ENCODE measurements at regions not wholly inside any gene's neighbourhood (a gene's known extent, or its start where the extent isn't known, plus 50 kb on each side); places are given as distances from the start of the nearest gene placed in this dataset.
"Not testable (repeated sequence)": the region's sequence is repeated elsewhere in the genome, so short reads cannot be mapped to it uniquely, and the experiment has no call there.

DNA sequence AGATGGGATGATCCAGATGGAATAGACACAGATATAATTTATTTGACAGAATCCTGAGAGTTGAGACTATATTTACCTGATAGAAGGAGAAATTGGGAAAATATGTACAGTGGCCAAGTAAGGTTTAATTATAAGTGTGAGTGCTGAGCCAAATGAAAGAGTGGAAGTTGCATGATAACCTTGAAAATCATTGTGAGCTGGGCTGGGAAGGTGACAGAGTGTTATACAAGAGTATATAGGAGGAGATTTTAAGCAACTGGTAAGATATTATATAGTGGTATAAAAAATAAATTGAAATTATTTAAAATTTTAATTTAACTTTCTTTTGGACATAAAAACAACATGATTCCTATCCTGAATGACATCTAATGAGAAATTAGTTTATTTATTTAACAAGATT lies 340.8 kb downstream of the NUP35 start:
- DNase-seq, result no peak

DNA sequence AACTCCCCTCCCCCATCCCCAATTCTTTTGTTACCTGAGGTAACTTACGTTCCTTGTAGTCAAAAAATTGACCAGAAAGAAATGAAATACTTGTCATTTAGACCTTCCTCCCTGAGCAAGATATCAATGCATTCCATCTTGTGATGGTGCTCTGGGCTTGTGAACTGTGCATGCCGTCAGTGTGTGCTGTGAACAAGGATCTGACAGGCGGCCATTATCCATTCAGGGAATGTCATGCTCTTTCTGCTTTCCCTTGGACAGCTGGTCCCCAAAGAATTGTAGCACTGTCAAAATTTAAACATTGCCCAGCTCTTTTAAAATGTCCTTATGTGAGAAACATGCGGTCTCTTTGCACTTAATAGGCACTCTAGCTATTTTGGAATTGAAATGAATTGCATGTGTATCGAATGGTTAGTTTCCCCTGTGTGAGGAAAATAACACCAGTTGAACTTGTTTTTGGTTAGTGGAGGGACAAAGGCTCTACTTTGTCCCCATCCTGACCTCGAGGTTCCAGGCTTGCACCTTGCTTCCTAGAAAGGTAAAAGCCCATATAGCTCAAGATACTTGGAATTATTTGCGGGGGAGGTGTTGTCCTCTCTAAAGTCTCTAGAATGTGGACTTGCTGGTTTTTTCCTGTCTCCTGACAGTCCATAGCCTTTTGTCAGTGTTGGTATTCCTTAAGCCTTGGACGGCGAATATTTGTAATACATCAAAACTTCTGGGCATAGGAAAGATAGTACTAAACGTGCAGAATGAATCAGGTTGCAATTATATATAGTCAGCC lies 350.9 kb downstream of the NUP35 start:
- DNase-seq, result no peak

GRCh38 chr2:183476490-183476889 lies 352.2 kb downstream of the NUP35 start:
- no peak for DNase-seq

DNA sequence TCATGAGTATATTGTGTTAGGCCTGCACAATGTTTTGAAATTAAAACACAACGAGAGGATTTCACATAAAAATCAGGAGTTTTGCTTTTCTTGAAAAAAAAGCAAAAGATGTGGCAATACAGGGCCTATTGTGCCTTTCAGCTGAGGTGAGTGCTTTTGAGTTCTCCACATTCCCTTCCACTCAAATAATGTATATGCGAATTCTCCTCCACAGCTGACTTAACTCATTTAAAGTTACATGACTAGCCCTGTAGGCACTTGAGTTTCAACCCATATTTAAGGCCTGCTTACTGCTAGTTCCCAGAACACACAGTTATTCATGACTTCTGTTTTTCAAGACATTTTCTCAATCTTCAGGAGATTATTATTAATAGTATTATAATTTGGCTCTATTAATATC lies 353.1 kb downstream of the NUP35 start:
- no peak for DNase-seq

DNA sequence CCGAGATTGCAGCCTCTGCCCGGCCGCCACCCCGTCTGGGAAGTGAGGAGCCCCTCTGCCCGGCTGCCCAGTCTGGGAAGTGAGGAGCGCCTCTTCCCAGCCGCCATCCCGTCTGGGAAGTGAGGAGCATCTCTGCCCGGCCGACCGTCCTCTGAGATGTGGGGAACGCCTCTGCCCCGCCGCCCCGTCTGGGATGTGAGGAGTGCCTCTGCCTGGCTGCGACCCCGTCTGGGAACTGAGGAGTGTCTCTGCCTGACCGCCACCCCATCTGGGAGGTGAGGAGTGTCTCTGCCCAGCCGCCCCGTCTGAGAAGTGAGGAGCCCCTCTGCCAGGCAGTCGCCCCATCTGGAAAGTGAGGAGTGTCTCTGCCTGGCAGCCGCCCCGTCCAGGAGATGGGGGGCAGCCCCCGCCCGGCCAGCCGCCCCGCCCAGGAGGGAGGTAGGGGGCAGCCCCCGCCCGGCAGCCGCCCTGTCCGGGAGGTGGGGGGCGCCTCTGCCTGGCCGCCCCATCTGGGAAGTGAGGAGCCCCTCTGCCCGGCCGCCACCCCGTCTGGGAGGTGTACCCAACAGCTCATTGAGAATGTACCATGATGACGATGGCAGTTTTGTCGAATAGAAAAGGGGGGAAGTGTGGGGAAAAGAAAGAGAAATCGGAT lies 354.8 kb downstream of the NUP35 start:
- DNase-seq, result not testable (repeated sequence)

DNA sequence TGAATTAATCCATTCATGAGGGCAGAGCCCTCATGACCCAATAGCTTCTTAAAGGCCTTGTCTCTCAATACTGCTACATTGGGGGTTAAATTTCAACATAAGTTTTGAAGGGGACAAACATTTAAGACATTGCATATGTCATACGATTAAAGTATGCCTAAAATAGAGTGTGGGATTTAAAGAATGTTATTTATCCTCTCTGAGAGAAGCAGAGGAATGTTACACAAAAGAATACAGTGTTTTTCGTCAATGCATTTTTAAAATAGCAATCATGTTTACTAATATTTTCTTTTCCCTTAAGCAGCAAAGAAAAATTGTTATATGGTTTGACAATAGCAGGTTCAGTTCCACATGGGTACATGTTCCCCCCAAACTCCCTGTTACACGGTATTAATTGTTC lies 363.1 kb downstream of the NUP35 start:
- no peak for DNase-seq

GRCh38 chr2:183488421-183488820 lies 364.2 kb downstream of the NUP35 start:
- no peak for DNase-seq

DNA sequence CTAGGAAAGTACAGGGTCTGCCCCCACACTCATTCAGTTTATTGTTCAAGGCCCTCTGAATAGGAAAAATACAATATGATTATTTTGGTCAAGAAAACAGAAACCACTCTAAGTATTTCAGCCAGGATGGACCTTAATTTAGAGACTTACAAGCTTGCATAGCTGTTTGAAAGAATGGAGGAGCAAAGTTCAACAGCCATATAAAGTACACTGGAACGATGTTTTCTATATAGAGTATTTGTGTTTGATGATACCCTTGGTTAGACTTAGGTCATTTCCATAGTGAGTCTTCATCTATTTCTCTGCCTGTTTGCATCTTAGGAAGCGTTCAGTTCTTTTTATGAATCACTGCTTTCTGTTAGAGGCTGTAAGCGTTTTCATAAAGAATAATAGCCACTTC lies 366.2 kb downstream of the NUP35 start:
- no peak for DNase-seq

DNA sequence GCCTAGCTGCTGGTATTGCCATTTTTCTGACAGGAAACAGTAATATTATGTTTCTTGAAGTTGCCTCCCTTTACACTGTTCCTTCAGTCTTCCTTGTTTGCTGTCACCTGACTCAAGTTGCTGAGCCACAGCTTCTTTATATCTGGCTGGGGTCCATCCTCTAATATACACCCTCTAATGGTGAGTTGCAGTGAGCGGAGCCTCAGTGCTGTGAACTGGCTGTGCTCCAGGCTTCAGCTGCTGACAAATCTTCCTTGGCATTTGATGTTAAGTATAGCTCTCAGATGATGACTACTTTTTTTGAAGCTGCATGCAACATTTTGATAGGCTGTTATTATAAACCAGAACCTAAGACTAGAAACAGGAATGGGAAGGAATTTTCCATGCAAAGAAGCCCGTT lies 366.7 kb downstream of the NUP35 start:
- no peak for DNase-seq

DNA sequence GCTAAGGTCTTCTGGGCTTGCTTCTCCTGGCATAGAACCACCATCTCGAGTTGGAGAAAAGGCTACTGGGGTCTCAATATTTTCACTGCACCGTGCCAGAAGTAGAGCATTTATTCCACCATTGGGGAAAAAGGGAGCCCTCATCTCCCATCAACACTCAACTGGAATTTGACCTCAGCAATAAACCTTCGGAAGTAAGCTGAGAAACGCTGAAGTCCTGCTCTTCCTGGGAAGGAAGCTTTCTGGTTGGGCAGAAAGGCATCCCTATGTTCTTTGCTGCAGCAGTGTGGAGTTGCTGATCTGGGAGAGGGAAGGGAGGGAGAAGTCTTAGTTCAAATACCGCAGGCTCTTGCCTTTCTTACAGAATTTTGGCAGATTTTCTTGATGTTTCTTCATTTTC lies 368.8 kb downstream of the NUP35 start:
- DNase-seq, result no peak

DNA sequence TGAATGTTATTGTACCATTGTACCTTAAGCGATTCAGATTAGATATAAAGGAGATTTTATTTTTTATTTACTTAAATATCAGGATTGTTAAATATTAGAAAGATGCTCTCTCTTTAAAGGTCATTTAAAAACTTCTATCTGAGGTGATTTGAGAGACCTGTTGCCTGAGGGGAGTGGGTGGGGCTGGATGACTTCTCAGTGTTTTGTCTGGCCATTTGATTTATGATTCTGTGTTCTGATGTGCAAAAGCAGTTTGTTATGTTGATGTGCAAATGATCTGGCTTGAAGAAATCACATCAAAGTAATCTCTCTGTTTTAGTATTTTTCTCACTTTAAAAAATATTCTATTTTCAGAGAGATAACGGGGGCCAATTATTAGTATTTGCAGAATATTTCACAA lies 370.8 kb downstream of the NUP35 start:
- DNase-seq, result no peak

- no peak for DNase-seq
These were observed 371.5 kb downstream of the NUP35 start for GRCh38 chr2:183495589-183496267.

GRCh38 chr2:183497861-183498260 lies 373.6 kb downstream of the NUP35 start:
- no peak for DNase-seq

DNA sequence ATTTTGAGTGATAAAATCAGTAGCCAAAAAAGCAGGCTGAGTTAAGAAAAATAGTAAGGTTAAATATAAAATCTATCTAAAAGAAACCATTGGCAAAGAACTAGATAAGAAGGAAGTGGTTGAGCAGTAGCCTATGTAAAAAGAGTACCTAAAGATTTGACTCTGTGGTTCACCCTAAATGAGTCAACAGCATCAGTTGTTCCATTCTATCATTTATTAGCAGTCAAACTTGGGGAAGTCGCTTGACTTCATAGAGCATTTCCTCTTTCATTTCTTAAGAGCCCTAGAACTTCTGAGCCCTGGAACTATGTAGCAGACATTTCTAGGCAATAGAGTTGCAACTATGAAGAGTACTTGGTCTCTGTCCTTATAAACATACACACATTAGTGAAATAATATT lies 381.7 kb downstream of the NUP35 start:
- DNase-seq, result no peak

GRCh38 chr2:183511154-183511553 lies 386.9 kb downstream of the NUP35 start:
- no peak for DNase-seq

GRCh38 chr2:183519371-183520056 lies 395.3 kb downstream of the NUP35 start:
- no peak for DNase-seq

DNA sequence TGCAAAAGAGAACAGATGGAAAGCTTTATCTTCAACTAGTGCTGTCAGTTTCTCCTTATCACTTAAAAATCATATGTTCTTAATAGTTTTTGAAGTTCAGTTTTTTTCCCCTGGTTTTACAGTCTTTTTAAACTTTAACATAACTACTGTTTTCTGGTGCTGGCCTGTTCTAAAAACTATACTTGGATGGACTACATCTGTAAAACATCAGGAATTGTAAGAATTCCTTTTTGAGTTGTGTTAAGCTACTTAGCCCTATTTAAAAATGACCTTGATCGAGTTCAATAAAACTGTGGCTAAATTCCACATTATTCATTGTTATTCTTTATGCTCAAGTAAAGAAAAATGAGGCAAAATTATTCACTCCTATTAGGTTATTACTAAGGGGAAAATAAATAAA lies 397.7 kb downstream of the NUP35 start:
- DNase-seq, result no peak

DNA sequence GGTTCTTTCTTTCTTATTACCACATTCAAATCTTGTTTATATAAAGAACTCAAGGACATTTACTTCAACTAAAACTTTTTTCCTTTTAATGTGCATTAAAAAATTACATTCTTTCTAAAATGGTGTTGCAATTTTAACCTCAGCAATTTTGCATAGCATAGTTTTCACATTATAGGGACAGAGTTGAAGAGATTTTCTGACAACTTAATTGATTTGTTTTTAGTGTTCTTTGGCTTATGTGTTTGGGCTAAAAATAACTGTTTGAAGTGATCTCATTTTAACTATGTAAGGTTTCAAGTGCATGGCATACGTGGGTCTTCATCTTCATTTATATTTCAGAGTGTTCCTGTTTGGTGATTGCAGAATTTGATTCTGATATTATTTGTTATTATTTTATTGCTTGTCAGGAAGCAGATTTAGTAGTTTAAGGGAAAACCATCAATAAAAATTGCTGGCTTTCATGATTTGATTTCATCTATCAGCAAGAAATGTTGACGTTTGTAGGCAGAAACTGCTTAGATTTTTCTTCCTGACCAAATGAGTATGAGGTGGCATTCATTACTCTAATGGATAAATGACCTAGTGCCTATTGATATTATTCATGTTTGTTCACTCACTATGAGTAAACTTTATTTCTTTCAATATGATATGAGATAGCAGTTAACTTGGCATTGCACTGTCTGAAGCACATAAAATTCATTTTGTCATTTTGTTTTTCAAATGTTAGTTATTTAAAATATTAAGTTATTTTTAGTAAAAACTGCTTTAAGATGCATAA lies 398.4 kb downstream of the NUP35 start:
- DNase-seq, result no peak

DNA sequence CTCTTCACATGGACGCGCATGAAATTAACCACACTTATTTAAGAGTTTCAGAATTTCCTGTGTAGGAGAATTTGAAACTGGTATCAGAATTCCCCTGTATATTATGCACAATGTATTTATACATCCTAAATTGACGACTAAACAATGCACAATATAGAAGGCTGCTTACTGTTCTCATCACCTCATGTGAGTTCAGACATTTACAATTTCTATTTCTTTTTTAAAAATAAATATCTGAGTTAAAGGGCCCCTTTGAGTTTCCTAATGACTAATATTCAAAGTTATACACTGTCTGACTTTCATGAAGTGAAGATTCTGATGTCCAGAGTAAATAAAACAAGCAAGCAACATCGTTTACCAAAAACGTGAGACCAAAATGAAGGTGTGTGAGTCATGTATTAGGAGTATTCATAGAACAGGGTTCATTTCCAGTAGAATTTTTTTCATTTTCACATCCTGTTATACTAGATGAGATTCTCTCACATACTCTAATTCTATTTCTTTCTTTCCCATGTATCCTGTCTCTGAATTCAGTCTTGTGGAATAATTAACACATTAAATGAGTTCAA lies 406.2 kb downstream of the NUP35 start:
- DNase-seq, result no peak

DNA sequence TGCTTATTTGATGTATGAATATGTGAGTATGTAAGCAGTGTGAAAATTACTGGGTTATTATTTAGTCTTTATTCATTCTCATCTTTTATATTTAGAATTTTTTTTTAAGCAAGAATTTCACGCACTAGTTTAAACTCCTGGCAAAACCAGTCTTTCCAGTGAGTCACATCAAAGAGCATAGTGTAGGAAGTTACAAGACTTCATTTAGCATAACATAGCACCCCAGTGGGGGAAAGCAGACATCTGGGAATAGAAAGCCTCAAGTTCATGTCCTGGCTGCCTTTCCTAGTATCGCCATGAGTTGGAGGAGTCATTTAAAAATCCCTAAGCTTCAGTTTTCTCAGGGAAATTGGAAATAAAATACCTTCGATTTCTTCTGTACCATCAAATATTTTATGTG lies 408.3 kb downstream of the NUP35 start:
- DNase-seq, result no peak

DNA sequence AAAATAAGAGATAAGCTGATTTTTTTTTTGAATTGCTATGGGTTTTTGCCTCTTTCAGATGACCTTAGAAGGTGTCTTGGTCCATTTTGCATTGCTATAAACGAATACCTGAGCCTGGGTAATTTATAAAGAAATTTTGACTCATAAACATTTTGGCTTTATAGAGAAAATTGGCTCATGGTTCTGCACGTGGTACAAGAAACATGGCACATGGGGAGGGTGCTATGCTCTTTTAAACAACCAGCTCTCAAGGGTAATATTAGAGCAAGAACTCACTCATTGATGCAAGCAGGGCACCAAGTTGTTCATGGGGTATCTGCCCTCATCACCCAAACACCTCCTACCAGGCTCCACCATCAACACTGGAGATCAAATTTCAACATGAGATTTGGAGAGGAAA lies 408.8 kb downstream of the NUP35 start:
- no peak for DNase-seq

DNA sequence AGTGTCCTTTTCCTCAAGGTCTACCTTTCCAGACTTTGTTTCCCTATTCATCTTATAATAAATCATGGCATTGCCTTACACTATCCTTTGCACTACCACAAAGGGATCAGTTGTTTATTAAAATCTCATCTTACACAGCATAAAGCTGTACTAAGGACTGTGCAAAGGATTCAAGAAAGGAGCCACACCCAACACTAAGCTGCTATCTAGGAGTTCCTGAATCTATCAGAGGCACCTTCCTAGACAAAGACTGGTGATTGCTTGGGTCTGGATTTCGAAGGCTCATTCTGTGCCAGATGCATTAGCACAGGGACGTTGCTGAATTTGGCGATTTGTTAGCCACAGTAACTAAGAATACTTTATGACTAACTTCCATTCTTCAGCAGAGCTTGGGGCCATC lies 412.0 kb downstream of the NUP35 start:
- no peak for DNase-seq
